KMS-11 (cell line): ENCODE measurements at regions not wholly inside any gene's neighbourhood (a gene's known extent, or its start where the extent isn't known, plus 50 kb on each side); places are given as distances from the start of the nearest gene placed in this dataset.

Experiments used
- H2AFZ ChIP-seq: fragments of 200-600 bp; sonication (generic); 2 replicates; pipeline ENCODE4 v1.6.1; 2016; ENCODE audit warnings: antibody characterized with exemption, mixed run types, low read depth
- H3K27ac ChIP-seq: fragments of 200-600 bp; sonication (generic); 2 replicates; pipeline ENCODE4 v1.6.1; 2016; ENCODE audit warnings: mild to moderate bottlenecking, mixed run types
- H3K27me3 ChIP-seq: fragments of 200-600 bp; sonication (generic); 2 replicates; pipeline ENCODE4 v1.6.1; 2017; ENCODE audit warnings: mild to moderate bottlenecking, low read depth, mixed run types, moderate library complexity; ENCODE audit not compliant: insufficient read depth
- H3K36me3 ChIP-seq: fragments of 200-600 bp; sonication (generic); 2 replicates; pipeline ENCODE4 v1.6.1; 2017; ENCODE audit warnings: mild to moderate bottlenecking, mixed run types; ENCODE audit not compliant: insufficient read depth
- H3K4me1 ChIP-seq: fragments of 200-600 bp; sonication (generic); 2 replicates; pipeline ENCODE4 v1.6.1; 2016; ENCODE audit warnings: mild to moderate bottlenecking, low read depth, mixed run types; ENCODE audit not compliant: poor library complexity, severe bottlenecking
- H3K4me2 ChIP-seq: fragments of 200-600 bp; sonication (generic); 2 replicates; pipeline ENCODE4 v1.7.0; 2016; ENCODE audit warnings: mild to moderate bottlenecking, mixed run types
- H3K4me3 ChIP-seq: fragments of 200-600 bp; sonication (generic); IDR thresholded peaks from 2 replicates; pipeline ENCODE4 v1.6.1; 2017; ENCODE audit warnings: low read depth, low read length, mixed read lengths; ENCODE audit not compliant: insufficient read depth
- H3K79me2 ChIP-seq: fragments of 200-600 bp; sonication (generic); 2 replicates; pipeline ENCODE4 v1.6.1; 2016; ENCODE audit warnings: low read depth, mixed run types; ENCODE audit not compliant: insufficient read depth
- H3K9ac ChIP-seq: fragments of 200-600 bp; sonication (generic); 2 replicates; pipeline ENCODE4 v1.6.1; 2016; ENCODE audit warnings: mild to moderate bottlenecking, mixed run types
- H4K20me1 ChIP-seq: fragments of 200-600 bp; sonication (generic); 2 replicates; pipeline ENCODE4 v1.6.1; 2016; ENCODE audit warnings: mild to moderate bottlenecking, mixed run types; ENCODE audit not compliant: insufficient read depth
- CTCF ChIP-seq: fragments of 200-600 bp; sonication (generic); conservative IDR thresholded peaks from 2 replicates; pipeline ENCODE4 v1.6.1; 2017; ENCODE audit warnings: low read depth, mild to moderate bottlenecking, antibody characterized with exemption, low read length, moderate library complexity, mixed read lengths

GRCh38 chr2:67782443-67782842 is 280.4 kb downstream of the C1D start:
- Histone ChIP-seq H4K20me1 (no peaks in the 10 kb centered on the region), H3K4me2 (no peak overlapping the region), H3K36me3 (no peaks in the 10 kb centered on the region), H3K9ac (no peak overlapping the region), H3K4me1 (no peaks in the 10 kb centered on the region), H3K4me3 (no peak overlapping the region), H3K27me3 (no peaks in the 10 kb centered on the region), H2AFZ (no peak overlapping the region), H3K27ac (no peak overlapping the region), H3K79me2 (no peaks in the 10 kb centered on the region)
- TF ChIP-seq CTCF: no peak

- Histone ChIP-seq H3K79me2 (no peaks in the 10 kb centered on the region), H4K20me1 (no peaks in the 10 kb centered on the region), H3K4me3 (no peak overlapping the region), H3K27me3 (no peaks in the 10 kb centered on the region), H3K4me2 (no peak overlapping the region), H3K27ac (no peak overlapping the region), H3K36me3 (no peaks in the 10 kb centered on the region), H3K9ac (no peak overlapping the region), H2AFZ (no peak overlapping the region), H3K4me1 (no peaks in the 10 kb centered on the region)
- no peak for TF ChIP-seq CTCF
Observed at GRCh38 chr2:67783026-67783425, 279.8 kb downstream of the C1D start.

- Histone ChIP-seq H2AFZ (no peak overlapping the region), H3K4me3 (no peak overlapping the region), H3K27me3 (no peaks in the 10 kb centered on the region), H4K20me1 (no peaks in the 10 kb centered on the region), H3K4me1 (no peaks in the 10 kb centered on the region), H3K9ac (no peak overlapping the region), H3K79me2 (no peaks in the 10 kb centered on the region), H3K27ac (no peak overlapping the region), H3K36me3 (no peaks in the 10 kb centered on the region), H3K4me2 (no peak overlapping the region)
- no peak for TF ChIP-seq CTCF
Observed at GRCh38 chr2:67790622-67791021, 272.2 kb downstream of the C1D start.

- H3K27me3 ChIP-seq: no peaks in the 10 kb centered on the region
- no peaks in the 10 kb centered on the region for H4K20me1 ChIP-seq
- no peak overlapping the region for H3K27ac ChIP-seq
- no peaks in the 10 kb centered on the region for H3K79me2 ChIP-seq
- no peaks in the 10 kb centered on the region for H3K36me3 ChIP-seq
- H3K4me1 ChIP-seq: no peaks in the 10 kb centered on the region
- no peak for TF ChIP-seq CTCF
- H2AFZ ChIP-seq: no peak overlapping the region
- H3K9ac ChIP-seq: no peak overlapping the region
- H3K4me3 ChIP-seq: no peak overlapping the region
- no peak overlapping the region for H3K4me2 ChIP-seq
Observed at GRCh38 chr2:67792191-67792590, 270.6 kb downstream of the C1D start.

GRCh38 chr2:67792681-67793091 is 270.1 kb downstream of the C1D start:
- TF ChIP-seq CTCF: no peak
- no peak overlapping the region for H3K4me2 ChIP-seq
- no peak overlapping the region for H3K4me3 ChIP-seq

More at GRCh38 chr2:67792681-67793091, 270.1 kb downstream of the C1D start:
- H3K9ac ChIP-seq: no peak overlapping the region
- no peaks in the 10 kb centered on the region for H3K79me2 ChIP-seq
- H3K36me3 ChIP-seq: no peaks in the 10 kb centered on the region
- no peak overlapping the region for H2AFZ ChIP-seq
- H3K27me3 ChIP-seq: no peaks in the 10 kb centered on the region
- H3K4me1 ChIP-seq: no peaks in the 10 kb centered on the region
- H4K20me1 ChIP-seq: no peaks in the 10 kb centered on the region
- H3K27ac ChIP-seq: no peak overlapping the region
